Lower lobe of right lung (tissue), 2 donors: ENCODE measurements at regions not wholly inside any gene's neighbourhood (a gene's known extent, or its start where the extent isn't known, plus 50 kb on each side); places are given as distances from the start of the nearest gene placed in this dataset.

Source experiments
- ATAC-seq, 2 donors: fragments of 200-7000 bp; cut with Tn5 transposase; one replicate each; pipeline ENCODE4 v1.9.1; 2020 to 2022; ENCODE audit warnings: mild to moderate bottlenecking in 2 of 2, moderate library complexity in 2 of 2
- DNase-seq: peaks from one replicate; pipeline ENCODE4 v3.0.0-alpha.2; 2020
- H3K27ac ChIP-seq: fragments of 200-600 bp; one replicate; pipeline ENCODE4 v1.8.0; 2022
- H3K27me3 ChIP-seq: fragments of 200-600 bp; one replicate; pipeline ENCODE4 v1.8.0; 2022; ENCODE audit warnings: low read depth
- H3K36me3 ChIP-seq: fragments of 200-600 bp; one replicate; pipeline ENCODE4 v1.8.0; 2022; ENCODE audit warnings: mild to moderate bottlenecking
- H3K4me1 ChIP-seq: fragments of 200-600 bp; one replicate; pipeline ENCODE4 v1.8.0; 2022
- H3K4me3 ChIP-seq: fragments of 200-600 bp; one replicate; pipeline ENCODE4 v1.8.0; 2022; ENCODE audit warnings: mild to moderate bottlenecking
- H3K9me3 ChIP-seq: fragments of 200-600 bp; one replicate; pipeline ENCODE4 v1.8.0; 2022
- CTCF ChIP-seq: fragments of 200-600 bp; IDR thresholded peaks from one replicate; pipeline ENCODE4 v1.8.0; 2022; ENCODE audit warnings: antibody characterized with exemption, mild to moderate bottlenecking
- intact Hi-C: fragments of 100-400 bp; cut with DNase I; formaldehyde crosslinking; loops from one replicate; pipeline ENCODE4 v1.11.0; 2022
- donor health status: DM: no; HTN: yes; CAD: no; lungs with severe emphysema.

GRCh38 chr2:122218596-122218995 lies 463.1 kb downstream of the TSN start:
- H3K4me1 ChIP-seq: no peaks in the 10 kb centered on the region
- H3K4me3 ChIP-seq: no peak overlapping the region
- ATAC-seq (no peak), DNase-seq (no peak)
- no peak for TF ChIP-seq CTCF
- no peaks in the 10 kb centered on the region for H3K36me3 ChIP-seq
- H3K9me3 ChIP-seq: no peaks in the 10 kb centered on the region
- H3K27me3 ChIP-seq: no peaks in the 10 kb centered on the region
- intact Hi-C loops: no loop called here
- H3K27ac ChIP-seq: no peak overlapping the region

GRCh38 chr2:122219504-122219903 lies 464.1 kb downstream of the TSN start:
- Histone ChIP-seq H3K4me1 (no peaks in the 10 kb centered on the region), H3K27me3 (no peaks in the 10 kb centered on the region), H3K27ac (no peak overlapping the region), H3K36me3 (no peaks in the 10 kb centered on the region), H3K9me3 (no peaks in the 10 kb centered on the region), H3K4me3 (no peak overlapping the region)
- TF ChIP-seq CTCF: no peak
- intact Hi-C loops: no loop called here
- no peak for DNase-seq
- no peak for ATAC-seq

GRCh38 chr2:122221665-122222064 lies 466.2 kb downstream of the TSN start:
- Histone ChIP-seq H3K27me3 (no peaks in the 10 kb centered on the region), H3K9me3 (no peaks in the 10 kb centered on the region), H3K36me3 (no peaks in the 10 kb centered on the region), H3K4me3 (no peak overlapping the region), H3K27ac (no peak overlapping the region), H3K4me1 (no peaks in the 10 kb centered on the region)
- no peak for DNase-seq
- intact Hi-C loops: no loop called here
- no peak for TF ChIP-seq CTCF
- ATAC-seq: no peak

- Histone ChIP-seq H3K4me1 (no peaks in the 10 kb centered on the region), H3K27me3 (no peaks in the 10 kb centered on the region), H3K27ac (no peak overlapping the region), H3K36me3 (no peaks in the 10 kb centered on the region), H3K4me3 (no peak overlapping the region), H3K9me3 (no peaks in the 10 kb centered on the region)
- no peak for ATAC-seq
- DNase-seq: no peak
- no peak for TF ChIP-seq CTCF
- intact Hi-C loops: no loop called here
Measured at GRCh38 chr2:122231296-122231695, 475.8 kb downstream of the TSN start.

- ATAC-seq: no peak
- no peaks in the 10 kb centered on the region for H3K9me3 ChIP-seq
- intact Hi-C loops: no loop called here
- no peak for DNase-seq
- no peak overlapping the region for H3K27ac ChIP-seq
- no peak for TF ChIP-seq CTCF
- H3K4me3 ChIP-seq: no peak overlapping the region
- no peaks in the 10 kb centered on the region for H3K27me3 ChIP-seq
- H3K4me1 ChIP-seq: no peaks in the 10 kb centered on the region
- H3K36me3 ChIP-seq: no peaks in the 10 kb centered on the region
Measured at GRCh38 chr2:122233372-122233771, 477.9 kb downstream of the TSN start.
